NCI-H1105 (cell line): ENCODE measurements at regions not wholly inside any gene's neighbourhood (a gene's known extent, or its start where the extent isn't known, plus 50 kb on each side); places are given as distances from the start of the nearest gene placed in this dataset.

Experiments used
- DNase-seq: peaks from one replicate; lab custom pipeline; 2025; lab: John Stamatoyannopoulos, UW

DNA sequence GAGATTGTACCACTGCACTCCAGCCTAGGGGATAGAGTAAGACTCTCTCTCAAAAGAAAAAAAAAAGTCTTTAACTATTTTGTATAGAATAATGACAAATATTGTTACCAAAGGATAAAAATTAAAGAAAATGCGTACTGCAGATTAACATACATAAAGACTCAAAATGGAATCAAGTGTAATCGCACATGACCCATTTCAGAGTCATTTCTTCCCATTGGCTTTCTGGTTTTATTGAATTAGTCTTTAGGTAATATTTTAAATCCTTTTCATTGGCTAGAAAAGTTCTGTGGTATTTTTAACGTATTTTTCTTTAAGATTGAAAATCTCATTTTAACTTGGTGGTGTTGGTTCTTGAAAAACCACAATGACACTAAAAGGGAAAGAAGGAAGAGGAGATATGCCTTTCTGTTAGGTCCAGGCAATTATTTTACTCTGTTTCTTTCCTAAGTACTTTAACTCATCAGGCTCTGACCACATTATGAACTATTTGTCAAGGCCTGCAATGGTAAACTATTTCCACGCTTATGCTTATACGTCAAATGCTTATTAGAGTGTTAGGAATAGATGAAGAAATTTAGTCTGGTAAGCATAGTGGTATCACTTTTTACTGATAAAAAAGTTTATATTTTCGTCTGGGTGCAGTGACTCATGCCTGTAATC lies 52.3 kb downstream of the PLEKHG1 start:
- DNase-seq: no peak

DNA sequence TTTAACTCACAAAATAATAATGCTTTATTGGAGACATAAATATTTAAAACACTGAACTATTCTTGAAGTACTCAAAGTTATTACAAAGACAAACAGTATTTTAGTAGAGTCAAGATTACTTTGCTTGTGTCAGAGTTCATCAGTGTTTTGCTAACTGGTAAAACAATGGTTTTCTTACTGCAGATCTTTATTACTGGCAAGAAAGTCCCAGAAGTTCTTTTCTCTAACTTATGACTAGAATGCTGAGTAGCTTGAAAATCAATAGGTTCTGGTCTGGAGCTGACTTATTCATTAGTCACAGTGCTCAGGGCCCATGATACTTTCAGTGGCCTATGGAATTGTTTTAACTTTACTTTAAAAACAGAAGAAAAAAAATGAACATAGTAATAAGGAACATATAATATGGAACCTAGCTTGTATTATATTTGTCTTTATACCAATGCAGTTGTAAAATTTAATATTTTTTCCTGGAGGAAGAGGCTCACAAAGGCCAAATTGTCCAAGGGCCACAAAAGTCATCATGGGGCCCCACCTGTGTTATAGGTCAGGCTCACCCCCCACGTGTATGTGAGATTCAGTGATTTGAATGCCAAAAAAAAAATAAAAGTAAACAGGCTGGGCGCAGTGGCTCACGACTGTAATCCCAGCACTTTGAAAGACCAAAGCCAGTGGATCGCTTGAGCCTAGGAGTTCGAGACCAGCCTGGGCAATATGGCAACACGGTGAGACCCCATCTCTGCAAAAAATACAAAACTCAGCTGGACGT lies 53.3 kb downstream of the PLEKHG1 start:
- DNase-seq: no peak

DNA sequence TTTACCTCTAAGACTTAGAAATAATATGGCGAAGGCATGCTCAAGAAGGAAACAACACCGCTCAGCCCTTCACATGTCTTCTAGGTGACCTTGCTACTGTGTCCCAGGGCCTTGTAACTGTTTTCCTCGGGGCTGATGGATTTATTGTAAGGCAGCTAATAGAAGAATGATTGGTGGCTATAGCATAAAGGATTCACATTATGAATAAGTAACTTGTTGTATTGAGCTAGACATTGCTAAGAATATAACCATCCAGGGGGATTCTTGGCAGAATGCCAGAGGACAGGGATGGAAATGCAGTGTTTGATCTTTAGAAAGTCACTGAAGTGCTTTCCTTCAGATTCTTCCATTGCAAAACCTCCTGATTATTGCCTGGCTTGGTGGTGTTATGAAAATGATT lies 54.9 kb downstream of the PLEKHG1 start:
- DNase-seq: no peak

DNA sequence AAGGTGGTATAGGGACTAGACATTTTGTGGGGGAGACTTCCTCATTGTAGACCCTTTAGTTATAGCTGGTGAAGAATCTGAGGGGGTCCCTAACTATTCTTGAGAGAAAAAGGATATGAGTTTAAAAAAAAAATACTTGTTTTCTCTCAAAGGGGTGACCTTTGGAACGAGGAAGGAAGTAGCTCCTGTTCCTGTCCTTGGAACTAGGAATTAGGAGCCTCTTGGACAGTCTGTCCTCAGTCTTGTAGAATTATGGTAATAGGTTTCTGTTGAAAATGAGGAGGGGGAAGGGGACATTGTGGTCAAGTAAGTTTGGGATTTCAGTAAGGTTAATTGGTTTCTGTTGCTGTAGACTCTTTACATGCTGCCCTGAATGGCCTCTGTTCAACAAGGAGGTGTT lies 56.5 kb downstream of the PLEKHG1 start:
- DNase-seq: no peak

DNA sequence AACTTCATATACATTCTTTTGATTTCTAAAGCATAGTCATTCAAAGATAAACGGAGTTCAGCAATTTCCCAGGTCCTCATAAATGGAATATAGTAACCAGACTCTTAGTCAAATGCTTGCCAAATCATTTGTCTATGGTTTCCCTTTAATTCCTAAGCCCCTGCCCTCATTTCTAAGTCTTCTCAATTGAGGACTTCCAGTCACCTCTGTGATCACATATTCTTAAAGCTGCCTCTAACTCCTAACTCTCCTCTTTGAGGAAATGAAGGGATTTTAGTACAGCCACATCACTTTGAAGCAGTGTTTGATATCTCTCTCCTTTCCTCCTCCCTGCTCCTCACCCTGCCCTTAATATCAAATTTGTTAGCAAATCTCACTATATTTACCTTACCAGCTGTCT lies 58.7 kb downstream of the PLEKHG1 start:
- DNase-seq: no peak

DNA sequence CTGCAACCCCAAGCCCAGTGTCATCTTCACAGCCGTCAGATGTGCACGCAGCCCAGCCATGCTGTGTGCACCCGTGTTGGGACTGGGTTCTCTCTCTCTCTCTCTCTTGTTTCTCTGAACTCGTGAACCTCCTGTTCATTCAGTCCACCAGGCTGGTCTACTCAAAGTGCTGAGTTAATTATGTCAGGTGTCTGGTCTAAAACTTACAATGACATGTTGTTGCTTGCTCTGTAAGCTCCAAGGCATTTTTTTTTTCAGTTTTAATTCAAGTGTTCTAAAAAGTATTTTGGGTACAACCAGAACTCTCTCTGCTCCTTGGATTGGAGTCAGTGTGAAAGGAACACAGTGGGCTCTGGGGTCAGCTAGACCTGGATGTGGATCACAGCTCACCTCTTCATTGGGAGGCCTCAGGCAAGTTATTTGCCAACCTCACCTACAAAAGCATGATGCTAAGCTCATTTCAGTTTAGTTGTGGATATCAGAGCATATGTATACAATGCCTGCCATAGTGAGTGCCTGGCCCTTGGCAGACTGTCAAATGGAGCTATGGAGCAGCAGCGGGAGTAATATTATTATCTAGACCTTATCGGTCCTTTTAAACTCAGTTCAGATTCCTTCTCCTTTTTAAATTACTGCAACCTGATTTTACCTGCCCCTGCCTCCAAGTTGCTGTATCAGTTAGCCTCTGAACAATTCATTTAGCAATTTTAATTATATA lies 59.5 kb downstream of the PLEKHG1 start:
- peak; percentile 47 for DNase-seq

DNA sequence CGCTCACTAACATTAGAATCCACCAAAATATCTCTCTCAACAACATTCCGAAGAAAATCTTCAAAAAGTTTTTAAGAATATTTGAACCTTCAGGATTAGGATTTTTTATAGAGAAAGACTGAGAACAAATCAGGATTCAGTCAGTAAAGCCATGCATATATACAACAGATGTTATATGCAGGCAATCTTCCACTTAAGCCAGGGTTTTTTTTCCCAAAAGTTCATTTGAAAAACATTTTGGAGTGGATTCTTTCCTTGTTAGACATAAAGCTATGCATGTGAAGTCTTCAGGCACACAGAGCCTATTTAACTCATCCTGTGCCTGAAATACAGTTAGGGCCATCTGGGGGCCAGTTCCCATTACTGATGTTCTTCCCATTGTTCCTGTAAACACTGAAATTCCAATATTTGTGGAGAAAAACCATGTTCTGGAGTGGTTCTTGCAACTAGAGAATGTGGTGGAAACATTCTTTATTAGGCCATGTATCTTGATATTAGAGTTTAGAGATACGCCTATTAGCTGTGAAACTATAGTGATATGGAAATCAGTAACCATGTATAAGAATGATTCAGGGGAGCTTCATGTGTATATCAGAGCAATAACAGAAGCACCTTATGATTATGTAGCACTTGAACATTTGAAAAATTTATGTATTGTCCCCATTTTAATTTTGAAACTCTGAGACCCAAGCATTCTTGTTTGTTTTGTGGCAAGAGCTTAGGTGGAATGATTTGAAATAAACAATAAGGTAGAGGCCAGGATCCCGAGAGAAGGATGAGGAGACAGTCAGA lies 61.7 kb downstream of the PLEKHG1 start:
- DNase-seq: no peak

DNA sequence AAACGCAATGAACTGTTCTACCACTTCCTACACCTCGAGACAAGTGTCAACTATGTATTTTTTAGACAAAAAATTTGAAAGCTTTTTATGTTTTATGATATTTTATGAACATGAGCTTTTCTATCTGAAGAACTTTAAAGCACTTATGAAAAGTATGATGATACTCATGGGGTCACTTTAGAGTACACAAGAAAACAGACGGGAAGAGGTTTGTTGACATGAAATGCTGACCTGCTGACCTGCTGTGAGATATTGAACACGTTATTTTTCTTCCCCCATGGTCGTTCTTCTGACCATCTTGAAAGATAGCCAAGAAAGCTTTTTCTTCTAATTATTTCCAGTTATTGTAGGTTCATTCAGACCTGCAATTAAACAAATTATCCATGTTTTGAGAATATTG lies 63.1 kb downstream of the PLEKHG1 start:
- no peak for DNase-seq

DNA sequence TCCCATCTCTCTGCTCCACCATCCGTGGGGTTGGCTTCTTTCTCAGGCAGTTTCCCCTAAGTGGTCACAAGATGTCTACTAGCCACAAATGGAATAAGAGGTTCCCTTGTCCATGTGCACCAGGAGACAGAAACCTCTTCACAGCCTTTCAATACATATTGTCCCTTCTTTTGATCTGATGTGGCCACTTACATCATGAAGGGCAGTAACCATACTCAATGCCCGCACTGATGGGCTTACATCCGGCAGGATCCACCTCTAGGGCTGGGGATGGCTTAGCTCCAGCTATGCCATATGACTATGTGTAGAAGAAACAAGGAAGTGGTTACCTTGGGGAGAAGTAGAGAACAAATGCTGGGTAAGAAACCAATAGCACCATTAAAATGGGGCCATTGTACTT lies 64.4 kb downstream of the PLEKHG1 start:
- no peak for DNase-seq

DNA sequence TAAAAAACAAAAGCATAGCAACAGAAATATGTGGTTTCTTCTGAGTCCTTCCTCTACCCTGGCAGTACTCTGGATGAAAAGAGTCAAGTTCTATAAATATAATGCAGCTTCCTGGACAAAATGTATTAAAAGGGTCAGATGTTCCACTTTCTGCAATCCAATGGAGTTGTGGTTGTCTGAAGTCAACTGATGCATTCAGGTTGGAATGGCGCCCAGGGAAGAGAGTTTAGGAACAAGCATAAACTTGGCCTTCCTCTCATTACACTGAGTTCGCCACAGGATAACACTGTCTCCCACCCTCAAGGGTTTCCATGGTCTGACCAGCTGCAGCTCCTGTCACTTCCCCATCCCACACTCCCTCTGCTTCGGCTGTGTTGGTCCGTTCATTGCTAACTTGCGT lies 66.4 kb downstream of the PLEKHG1 start:
- DNase-seq: no peak

DNA sequence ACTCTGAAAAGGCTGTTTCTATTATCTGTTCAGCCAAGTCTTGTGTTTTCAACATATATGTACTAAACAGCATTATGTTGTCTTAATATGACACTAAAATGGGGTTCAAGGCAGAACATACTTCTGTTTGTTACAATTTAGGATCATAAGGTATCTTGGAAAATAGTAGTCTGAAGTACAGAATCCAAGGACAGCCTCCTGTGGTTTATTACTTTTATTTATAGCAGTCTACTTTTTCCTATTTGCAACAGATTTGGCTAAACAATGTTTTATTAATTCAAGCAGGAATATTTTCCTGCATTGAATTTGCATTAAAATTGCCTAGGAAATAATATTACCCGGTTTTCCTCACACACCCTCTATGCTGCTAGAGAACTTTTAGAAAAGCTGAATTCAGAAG lies 67.7 kb downstream of the PLEKHG1 start:
- DNase-seq: no peak

DNA sequence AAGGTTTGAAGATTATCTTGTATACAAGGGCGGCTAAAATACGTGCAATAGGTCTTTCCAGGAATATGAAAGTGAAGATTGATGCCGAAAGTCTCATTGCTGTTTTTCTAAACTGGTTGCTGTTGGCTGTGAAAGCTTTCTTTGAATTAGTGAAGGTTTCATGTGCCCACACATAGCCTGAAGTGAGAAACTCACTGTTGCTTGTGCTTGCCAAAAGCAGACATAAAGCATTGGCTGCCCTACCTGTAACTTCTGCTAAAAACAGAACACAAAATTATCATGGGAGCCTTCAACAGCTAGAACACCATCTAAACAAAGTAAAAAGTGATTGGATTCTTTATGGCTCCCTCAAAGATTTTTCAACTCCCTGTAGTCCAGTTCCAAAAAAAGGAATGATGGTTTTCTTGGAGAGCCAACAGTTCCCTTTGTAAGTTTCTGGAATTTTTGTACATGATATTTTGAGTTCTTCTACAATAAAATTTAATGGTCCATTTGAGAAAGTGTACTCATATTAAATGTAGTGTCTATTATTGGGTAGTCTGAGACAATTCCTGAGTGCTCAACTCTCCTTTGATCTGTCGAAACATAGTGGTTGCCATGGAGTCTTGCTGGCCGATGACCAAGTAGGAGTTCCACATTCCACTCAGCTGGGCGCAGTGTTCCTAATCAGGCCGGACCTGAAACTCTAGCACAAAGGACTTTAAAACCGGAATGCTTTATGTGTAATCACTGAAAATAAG lies 68.5 kb downstream of the PLEKHG1 start:
- peak; percentile 68 for DNase-seq

DNA sequence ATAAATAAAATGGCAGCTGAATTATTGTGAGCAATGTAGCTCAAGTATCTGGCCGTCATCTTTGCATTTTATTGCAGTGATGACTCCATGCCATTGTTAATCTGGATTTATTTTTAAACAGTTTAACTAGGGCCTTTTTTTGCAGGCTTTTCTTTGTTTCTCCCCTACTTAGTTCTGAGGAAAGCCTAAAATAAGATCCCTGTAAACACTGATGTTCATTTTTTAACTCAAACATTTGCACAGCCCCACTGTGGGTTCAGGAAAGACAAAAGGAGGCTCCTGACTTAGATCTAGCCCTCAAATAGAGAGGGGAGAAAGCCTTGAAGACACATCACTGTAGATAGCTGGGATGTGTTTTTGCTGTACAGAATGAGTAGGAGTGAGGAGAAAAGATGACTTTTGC lies 69.2 kb downstream of the PLEKHG1 start:
- no peak for DNase-seq

DNA sequence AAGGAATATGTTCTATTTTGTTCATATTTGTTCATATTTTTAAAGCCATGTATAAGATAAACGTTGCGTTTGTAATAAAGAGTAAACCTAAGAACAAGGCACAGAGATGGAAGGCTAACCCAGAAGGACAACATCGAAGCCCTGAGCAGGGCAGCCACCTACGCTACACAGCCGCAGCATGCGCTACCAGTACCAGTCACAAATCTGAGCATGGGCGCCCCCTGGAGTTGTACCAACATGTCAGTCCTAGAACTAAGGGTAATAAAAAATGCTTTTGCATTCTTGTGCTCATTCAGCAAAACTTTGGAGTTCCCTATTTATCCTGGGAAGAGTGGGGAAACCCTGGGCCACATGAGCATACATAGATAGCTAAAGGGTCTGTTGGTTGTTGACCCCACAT lies 70.6 kb downstream of the PLEKHG1 start:
- DNase-seq: no peak

DNA sequence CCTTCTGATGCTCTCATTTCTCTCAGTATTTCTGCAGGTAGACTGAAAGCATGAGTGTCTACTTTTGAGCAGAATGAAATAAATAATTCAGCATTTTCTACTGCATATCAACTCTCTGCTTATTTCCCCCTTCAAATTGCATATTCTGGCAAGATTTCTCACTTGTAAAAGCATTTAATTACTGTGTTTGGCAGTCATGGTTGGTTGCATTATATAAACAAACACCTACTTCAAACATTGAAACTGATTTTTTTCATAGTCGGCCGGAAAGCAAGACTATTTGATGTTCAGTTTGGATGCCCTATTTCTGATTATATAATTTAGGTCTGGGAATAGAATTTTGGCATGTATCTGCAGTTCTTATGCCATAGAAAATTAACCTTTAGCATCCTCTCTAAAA lies 73.1 kb downstream of the PLEKHG1 start:
- peak; percentile 58 for DNase-seq

DNA sequence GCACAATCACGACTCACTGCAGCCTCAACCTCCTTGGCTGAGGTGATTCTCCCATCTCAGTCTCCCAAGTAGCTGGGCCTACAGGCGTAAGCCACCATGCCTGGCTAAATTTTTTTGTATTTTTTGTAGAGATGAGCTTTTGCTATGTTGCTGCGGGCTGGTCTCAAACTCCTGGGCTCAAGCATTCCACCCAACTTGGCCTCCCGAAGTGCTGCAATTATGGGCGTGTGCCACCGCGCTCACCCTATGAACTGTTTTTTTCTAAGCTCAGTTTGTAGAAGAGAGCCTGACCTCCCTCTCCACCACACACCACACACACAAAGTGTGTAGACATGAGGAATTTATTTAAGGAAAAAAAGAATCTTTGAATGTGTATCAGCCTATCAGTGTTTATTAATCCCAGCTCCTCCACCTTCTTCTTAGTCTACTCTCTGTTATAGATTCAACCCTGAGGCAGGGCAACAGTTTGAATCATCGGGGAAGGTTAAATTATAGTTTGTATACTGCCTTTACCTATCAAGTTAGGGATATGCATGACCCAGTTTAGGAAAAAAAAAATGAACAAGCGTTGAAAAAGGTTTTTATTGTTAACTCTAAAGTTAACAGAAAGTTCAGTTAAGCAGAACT lies 74.1 kb downstream of the PLEKHG1 start:
- DNase-seq: no peak

DNA sequence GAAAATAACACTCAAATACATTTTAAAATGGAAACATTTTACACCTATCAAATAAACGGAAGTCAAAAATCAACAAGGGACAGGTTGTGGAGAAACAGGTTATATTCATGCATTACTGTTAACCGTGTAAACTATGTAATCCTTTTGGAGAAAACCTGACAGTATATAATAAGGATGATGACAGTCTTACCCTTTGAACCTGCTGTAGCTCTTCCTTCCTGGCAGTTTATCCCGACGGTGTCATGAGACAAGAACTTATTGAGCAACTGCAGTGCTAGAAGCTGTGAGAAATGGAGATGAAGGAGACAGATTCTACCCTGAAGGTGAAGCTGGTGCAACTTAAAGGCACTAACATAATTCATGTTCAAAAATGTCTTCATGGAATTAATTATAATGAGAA lies 76.7 kb downstream of the PLEKHG1 start:
- DNase-seq: no peak

DNA sequence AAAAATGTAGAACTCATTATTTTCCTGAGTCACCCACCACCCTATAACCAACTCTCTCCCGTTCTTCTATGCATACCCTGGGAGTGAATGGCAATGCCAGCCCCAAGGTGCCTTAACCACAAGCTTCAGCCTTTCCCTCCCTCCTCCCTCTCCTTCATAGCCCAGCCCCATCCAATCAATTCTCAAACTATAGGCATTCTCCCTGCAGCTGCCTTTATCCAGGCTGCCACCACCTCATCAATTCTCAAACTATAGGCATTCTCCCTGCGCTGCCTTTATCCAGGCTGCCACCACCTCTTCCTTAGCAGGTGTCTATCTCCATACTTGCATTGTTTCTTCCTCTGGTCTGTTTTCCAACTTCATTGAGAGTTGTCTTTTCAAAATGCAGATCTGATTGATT lies 77.1 kb downstream of the PLEKHG1 start:
- no peak for DNase-seq

DNA sequence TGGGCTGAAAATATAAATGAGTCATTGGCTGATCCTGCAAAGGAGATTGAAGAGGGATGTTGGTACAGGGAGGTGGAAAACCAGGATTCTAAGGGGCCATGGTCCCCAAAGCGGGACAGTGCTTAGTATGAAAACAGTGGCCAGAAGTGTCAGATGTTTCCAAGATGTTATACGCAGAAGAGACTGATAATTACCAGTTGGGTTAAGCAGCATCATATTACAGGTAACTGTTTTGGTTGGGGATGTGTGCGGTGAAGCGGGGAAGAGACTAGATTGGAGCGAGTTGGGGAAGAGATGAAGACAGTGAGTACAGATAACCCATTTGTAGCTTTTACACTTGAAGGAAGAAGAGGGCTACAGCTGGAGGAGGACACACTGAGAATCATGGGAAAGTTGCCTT lies 80.8 kb downstream of the PLEKHG1 start:
- peak; percentile 20 for DNase-seq

DNA sequence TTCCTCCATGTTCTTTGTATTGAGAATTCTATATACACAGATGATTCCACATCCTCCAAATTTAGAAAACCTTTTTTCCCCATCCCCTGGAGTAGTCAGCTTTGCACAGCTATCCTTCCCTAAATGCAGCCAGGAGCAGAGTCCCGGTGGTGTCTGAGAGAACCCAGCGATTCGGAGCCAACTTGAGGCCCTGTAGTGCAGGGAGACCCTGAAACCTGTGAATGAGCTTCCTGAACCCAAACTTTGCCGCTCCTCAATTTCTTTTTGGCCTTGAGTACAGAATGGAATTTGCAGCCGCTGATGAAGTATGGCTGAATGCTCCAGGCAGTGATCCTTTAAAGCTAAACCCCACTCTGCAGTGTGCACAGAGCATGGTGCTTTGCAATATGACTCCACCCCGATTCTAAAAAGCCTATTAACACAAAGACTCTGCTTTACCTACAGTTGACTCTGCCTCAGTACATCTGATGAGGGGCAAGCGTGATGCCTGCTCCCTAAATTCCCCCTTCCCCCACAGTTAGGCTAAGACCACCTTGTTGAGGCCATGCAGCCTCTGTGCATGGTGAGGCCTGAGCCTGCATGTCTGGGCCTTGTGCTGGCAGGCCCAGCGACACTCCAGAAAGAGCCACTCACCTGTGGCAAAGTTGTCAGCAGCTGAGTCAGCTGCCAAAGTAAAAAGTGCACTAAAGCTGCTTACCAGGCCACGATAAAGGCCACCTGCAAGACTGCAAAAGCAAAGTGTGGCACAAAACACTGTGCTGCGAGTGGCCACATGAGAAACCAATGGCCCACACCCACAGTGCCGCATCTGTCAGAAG lies 82.1 kb downstream of the PLEKHG1 start:
- no peak for DNase-seq
